Peyer's patch (tissue), 4 donors: ENCODE measurements at regions not wholly inside any gene's neighbourhood (a gene's known extent, or its start where the extent isn't known, plus 50 kb on each side); places are given as distances from the start of the nearest gene placed in this dataset.

Experiments used
- DNase-seq, 3 donors: peaks; one replicate each; pipeline ENCODE4 v3.0.0-alpha.2; 2017 to 2019
- H3K27ac ChIP-seq, 4 donors: fragments of 200-600 bp; sonication (generic); one replicate each; pipeline ENCODE4 v1.5.1; 2016 to 2019
- H3K27me3 ChIP-seq, 2 donors: fragments of 200-600 bp; sonication (generic); one replicate each; pipeline ENCODE4 v1.5.1; 2019
- H3K36me3 ChIP-seq, 3 donors: fragments of 200-600 bp; sonication (generic); one replicate each; pipeline ENCODE4 v1.5.1; 2016 to 2019
- H3K4me1 ChIP-seq, 4 donors: fragments of 200-600 bp; sonication (generic); one replicate each; pipeline ENCODE4 v1.5.1; 2016 to 2019
- H3K4me3 ChIP-seq, 4 donors: fragments of 200-600 bp; sonication (generic); 1 replicate in 3 of 4; 2 replicates in 1 of 4; pipeline ENCODE4 v1.5.1; 2016 to 2019; ENCODE audit warnings: mild to moderate bottlenecking in 1 of 4
- H3K9me3 ChIP-seq, 4 donors: fragments of 200-600 bp; sonication (generic); one replicate each; pipeline ENCODE4 v1.5.1; 2016 to 2019; ENCODE audit warnings: mild to moderate bottlenecking in 1 of 4
- CTCF ChIP-seq, 6 experiments: fragments of 450-650 bp in 4 of 6; fragments of 200-600 bp in 2 of 6; sonication (generic) in 1 of 6; IDR thresholded peaks; one replicate each; pipeline ENCODE4 v1.5.1; 2017 to 2019; ENCODE audit warnings: antibody characterized with exemption in 6 of 6, mild to moderate bottlenecking in 3 of 6, moderate library complexity in 1 of 6
- POLR2A ChIP-seq, 2 donors: fragments of 450-650 bp; IDR thresholded peaks; one replicate each; pipeline ENCODE4 v1.5.1; 2017; ENCODE audit warnings: antibody characterized with exemption in 2 of 2, mild to moderate bottlenecking in 2 of 2, moderate library complexity in 2 of 2

GRCh38 chr20:51159303-51159702 is 136.4 kb upstream of the KCNG1 start:
- no peaks in the 10 kb centered on the region for H3K4me1 ChIP-seq
- H3K36me3 ChIP-seq: no peaks in the 10 kb centered on the region
- H3K9me3 ChIP-seq: no peaks in the 10 kb centered on the region
- no peak for DNase-seq
- no peak overlapping the region for H3K4me3 ChIP-seq
- no peak overlapping the region for H3K27ac ChIP-seq
- TF ChIP-seq POLR2A (IDR thresholded peaks at IDR 0.05) (no peak), CTCF (IDR thresholded peaks at IDR 0.05) (no peak)
- H3K27me3 ChIP-seq: no peaks in the 10 kb centered on the region

DNA sequence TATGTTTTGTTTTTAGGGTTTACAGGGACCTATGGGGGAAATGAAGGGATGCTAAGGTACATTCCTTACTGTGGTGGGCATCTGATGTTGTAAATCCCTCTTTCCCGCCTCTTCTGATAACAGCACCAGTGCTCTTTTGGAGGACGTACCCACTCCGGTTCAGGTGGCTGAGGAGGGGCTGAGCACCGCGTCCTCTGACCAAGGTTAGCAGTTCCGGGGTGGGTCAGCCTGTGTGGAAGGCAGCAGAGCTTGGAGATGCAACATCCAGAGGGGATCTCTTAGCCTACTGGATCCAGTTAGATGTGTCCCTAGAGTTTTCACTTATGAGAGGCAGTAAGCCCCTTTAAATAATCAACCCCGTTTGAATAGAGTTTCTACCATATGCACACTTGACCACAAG is 135.3 kb upstream of the KCNG1 start:
- no peaks in the 10 kb centered on the region for H3K27me3 ChIP-seq
- no peak overlapping the region for H3K27ac ChIP-seq
- TF ChIP-seq POLR2A (IDR thresholded peaks at IDR 0.05): no peak
- TF ChIP-seq CTCF (IDR thresholded peaks at IDR 0.05): no peak

GRCh38 chr20:51156041-51156982 is 133.4 kb upstream of the KCNG1 start:
- Histone ChIP-seq H3K27me3 (no peaks in the 10 kb centered on the region), H3K4me3 (no peak overlapping the region), H3K27ac (no peak overlapping the region), H3K9me3 (no peaks in the 10 kb centered on the region), H3K36me3 (no peaks in the 10 kb centered on the region), H3K4me1 (no peaks in the 10 kb centered on the region)
- no peak for TF ChIP-seq CTCF (IDR thresholded peaks at IDR 0.05)
- TF ChIP-seq POLR2A (IDR thresholded peaks at IDR 0.05): no peak
- DNase-seq: no peak

More for the DNA sequence above, 135.3 kb upstream of the KCNG1 start:
- Histone ChIP-seq H3K4me1 (no peaks in the 10 kb centered on the region), H3K9me3 (no peaks in the 10 kb centered on the region), H3K36me3 (no peaks in the 10 kb centered on the region), H3K4me3 (no peak overlapping the region)
- no peak for DNase-seq

- Histone ChIP-seq H3K4me1 (no peaks in the 10 kb centered on the region), H3K27ac (no peak overlapping the region), H3K27me3 (no peaks in the 10 kb centered on the region), H3K36me3 (no peaks in the 10 kb centered on the region), H3K4me3 (no peak overlapping the region), H3K9me3 (no peaks in the 10 kb centered on the region)
- TF ChIP-seq POLR2A (IDR thresholded peaks at IDR 0.05): no peak
- TF ChIP-seq CTCF (IDR thresholded peaks at IDR 0.05): no peak
- DNase-seq: no peak
Observed at GRCh38 chr20:51154708-51155690, 132.1 kb upstream of the KCNG1 start.

DNA sequence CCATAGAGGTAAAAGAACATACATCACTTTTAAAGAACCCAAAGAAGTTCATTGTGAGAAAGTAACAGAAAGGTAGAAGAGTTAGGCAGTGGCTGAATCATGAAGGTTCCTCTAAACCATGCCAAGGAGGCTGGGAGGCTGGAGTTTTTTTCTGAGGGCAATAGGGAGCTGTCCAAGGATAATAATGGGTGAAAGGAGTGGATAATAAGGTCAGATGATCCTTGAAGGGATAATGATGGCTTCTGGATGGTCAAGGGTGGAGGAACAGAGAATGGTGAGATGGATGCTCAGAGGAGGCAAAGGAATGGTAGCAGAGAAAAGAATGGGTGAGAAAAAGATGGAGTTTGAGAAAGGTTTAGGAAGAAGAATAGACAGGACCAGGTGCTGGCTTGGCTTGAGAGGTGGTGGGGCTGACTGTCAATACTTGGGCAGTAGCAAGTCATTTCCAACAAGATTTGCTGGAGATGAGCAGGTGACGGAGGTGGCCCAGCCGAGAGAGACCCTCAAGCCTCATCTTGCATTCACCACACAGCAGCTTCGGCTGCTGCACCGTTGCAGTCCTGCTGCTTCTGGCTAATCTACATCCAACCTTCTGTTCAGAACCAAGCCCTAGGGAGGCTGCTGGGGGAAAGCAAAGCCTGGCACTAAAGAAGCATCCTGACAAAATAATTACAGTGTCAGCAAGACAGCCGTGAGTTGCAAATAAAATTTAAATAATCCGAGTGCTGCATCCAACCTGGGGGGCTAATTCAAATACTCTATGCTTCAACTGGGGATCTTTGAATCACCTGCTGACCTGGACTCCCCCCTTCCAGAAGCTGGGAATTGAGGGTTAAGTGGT is 131.2 kb upstream of the KCNG1 start:
- DNase-seq: no peak
- H3K4me1 ChIP-seq: no peaks in the 10 kb centered on the region
- no peak for TF ChIP-seq CTCF (IDR thresholded peaks at IDR 0.05)
- TF ChIP-seq POLR2A (IDR thresholded peaks at IDR 0.05): no peak
- H3K4me3 ChIP-seq: no peak overlapping the region
- H3K27me3 ChIP-seq: no peaks in the 10 kb centered on the region
- H3K9me3 ChIP-seq: no peaks in the 10 kb centered on the region
- H3K27ac ChIP-seq: no peak overlapping the region
- no peaks in the 10 kb centered on the region for H3K36me3 ChIP-seq
